Amniotic stem cell (primary cell): ENCODE measurements at regions not wholly inside any gene's neighbourhood (a gene's known extent, or its start where the extent isn't known, plus 50 kb on each side); places are given as distances from the start of the nearest gene placed in this dataset.

ENCODE experiments used
- DNase-seq: peaks from one replicate; lab custom pipeline; 2025; lab: John Stamatoyannopoulos, UW

DNA sequence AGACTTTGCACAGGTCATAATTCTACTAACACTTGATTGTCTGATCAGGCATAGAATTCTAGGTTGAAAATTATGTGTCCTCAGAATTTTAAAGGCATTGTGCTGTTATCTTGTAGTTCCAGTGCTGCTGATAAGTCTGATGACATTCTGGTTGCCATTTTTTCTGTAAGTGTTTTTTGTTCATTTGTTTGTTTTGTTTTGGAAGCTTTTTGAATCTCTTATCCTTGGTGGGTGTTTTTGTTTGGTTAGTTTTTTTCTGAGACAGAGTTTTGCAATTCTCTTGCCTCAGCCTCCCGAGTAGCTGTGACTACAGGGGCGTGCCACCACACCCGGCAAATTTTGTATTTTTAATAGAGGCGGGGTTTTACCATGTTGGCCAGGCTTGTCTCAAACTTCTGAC lies 178.9 kb downstream of the CCDC71L start:
- no peak for DNase-seq

DNA sequence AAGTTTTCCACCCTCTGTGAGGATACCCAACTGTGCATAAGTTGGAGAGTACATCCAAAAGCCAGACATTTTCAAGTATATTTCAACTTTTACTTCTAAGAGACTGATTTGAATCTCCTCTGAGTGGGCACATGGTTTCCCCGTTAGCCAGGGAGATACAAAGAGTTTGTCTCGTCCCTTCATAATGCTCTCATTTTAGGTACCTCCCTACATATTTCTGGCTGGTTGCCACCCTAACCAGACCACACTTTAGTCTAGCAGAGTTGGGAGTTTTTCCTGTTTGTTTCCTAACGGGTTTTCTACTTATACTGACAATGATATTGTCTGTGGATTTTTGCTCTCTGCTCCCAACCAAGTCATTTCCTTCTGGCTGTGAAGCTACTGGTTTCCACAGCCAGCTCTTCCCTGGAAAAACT lies 180.3 kb downstream of the CCDC71L start:
- DNase-seq = no peak

DNA sequence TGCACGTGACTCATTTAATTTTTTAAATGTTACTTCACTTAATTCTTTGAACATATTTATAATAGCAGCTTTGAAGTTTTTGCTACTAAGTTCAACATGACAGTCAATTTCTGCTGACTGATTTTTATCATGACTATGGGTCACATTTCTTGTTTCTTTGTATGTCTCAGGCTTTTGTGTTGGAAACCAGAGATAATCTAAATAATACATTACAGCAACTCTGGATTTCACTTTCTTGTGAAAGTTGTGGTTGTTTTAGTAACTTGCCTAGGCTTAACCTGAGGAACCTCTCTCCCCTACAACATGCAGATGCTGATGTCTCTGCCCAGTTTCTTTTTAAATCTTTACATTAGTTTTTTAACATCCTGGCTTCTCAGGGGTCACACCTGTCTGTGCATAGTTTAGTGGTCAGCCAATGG lies 180.8 kb downstream of the CCDC71L start:
- DNase-seq = no peak

DNA sequence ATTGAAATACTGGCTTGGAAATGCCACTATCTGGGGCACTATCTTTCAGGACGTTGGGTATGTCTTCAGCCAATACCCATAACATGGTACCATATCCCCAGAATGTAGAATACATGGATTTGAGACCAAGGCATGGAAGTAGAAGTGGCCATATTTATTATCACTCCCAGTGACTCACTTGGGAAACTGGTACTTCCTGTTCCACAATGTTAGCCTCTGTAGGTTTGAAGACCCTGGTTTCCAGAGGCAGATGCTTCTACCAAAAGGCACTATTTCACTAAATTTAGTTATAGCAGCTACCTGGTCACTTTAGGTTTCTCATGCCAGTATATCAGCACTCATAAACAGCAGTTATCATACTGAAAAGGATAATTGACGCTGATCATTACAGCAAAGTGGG lies 184.2 kb downstream of the CCDC71L start:
- DNase-seq = no peak

DNA sequence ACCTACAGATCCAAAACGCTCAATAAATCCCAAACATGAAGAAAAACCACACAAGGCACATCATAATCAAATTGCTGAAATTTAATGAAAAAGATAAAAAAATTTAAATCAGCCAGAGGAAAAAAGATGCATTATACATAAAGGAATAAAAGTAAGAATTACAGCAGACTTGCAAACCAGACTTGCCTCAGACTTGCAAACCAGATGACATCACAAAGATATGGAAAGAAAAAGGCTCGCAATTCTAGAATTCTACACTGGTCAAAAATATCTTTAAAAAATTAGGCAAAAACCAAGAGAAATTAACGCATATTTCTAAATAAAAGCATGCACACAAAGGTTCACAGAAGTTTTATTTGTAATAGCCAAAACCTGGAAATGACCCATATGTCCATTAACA lies 188.0 kb upstream of the NAMPT start:
- no peak for DNase-seq

DNA sequence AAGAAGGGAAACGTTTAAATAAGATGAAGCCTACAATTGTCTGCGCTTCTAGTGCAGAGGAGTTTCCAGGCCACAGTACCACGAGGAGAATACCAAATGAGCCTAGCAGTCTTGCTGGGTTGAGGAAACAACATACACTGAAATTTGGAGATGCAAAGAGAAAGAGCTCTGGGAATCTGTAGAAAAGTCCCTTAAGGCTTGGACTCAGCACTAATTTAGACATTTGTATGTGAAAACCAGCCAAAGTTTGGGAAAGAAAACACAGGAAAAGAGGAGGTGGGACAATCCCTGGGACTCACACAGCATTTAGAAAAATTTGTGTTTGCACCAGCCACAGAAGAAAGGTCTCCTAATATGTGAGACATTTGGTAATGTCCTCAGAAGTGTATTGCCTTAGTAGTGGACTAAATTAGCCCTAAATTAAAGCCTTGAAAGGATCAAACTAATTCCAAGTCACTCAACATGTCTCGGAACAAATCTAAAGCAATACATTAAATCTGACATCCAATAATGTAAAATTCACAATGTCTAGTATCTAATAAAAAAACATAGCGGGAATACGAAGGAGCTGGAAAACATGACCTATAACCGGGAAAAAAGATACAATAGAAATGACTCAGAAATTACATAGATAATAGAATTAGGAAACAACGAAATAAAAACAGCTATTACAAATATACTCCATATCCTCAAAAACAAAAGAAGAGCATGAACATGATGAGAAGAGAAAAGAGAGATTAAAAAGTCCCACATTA lies 187.1 kb upstream of the NAMPT start:
- no peak for DNase-seq

DNA sequence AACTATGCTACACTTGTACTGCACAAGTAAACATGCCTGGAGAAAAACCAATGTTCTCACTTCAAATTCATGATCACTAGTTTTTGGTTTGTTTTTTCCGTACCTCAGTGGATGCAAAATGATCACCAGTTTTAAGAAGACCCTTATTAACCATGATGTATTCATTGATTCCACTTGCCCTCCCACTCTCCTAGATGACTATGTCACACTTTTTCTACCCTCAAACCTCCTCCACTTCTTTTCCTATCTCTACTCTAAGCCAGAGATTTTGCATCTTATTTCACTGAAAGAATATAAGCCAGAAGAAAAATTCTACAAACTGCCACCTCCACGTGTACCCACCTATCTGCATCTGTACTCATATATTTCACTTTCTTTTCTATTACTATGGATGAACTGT lies 186.2 kb upstream of the NAMPT start:
- no peak for DNase-seq

DNA sequence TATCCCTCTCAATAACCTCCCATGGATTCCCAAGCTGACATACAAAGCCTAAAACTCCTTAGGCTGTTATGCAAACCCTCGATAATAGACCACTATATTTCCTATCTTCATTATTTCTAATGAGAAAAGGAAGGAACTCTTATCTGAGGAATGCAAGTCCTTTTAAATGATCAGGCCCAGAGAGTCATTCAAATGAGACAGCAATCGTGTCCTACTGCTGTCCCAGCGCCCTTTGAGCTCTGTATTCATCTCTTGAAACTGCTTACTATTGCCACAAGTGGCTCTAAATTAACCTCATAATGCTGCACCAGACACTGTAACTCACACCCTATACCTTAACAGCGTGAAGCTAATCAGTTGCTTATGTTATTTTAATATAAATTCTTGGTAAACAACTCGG lies 182.1 kb upstream of the NAMPT start:
- no peak for DNase-seq

DNA sequence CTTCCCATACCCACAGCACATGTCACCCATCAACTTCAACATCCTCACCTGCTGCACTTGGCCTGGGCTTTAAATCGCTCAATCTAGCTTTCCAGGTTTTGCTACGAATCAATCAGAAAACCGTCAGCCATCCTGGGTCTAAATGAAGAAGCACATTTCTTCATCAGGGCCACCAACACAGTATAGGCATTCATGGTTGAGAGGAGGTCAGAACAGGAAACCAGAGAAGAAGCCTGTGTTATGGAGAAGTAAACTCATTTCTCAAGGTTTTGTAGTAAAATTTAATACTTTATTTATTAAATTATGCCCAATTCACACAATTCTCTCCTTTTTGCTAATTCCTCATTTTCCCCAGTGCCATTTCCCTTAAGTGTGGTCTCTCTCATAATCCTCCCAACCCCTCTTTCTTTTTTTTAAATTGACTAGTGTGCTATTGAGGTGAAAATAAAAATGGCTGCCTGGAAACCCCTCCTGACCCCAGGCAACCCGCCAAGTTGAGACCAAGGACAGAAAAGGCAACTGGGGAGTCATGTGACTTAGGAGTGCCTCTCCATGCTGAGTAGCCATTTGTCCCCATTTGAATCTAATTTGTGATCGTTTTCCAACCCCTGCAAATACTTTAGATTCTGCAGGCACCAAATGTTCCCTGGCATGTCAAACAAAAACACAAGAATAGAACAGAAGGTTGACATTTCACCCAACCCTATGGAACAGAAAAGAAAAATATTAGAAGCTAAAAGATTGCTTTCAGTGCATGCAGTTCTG lies 181.1 kb upstream of the NAMPT start:
- no peak for DNase-seq

DNA sequence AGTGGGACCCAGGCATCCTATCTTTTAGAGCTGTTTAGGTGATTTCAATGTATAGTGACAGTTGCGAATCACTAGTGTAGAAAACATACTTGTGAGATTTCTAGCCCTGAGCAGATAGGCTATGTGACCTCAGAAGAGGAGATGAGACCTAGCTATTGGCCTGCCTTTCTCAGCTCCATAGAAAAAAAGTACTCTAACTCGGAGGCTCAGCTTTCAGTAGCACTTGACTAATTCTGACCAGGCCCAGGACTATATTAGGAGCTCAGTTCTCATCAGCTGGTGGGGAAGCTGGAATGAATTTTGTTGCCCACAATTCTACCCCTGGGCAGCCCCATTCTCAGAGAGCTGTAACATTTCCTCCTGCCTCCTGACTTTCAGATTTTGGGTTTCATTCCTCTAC lies 179.9 kb upstream of the NAMPT start:
- DNase-seq = no peak

DNA sequence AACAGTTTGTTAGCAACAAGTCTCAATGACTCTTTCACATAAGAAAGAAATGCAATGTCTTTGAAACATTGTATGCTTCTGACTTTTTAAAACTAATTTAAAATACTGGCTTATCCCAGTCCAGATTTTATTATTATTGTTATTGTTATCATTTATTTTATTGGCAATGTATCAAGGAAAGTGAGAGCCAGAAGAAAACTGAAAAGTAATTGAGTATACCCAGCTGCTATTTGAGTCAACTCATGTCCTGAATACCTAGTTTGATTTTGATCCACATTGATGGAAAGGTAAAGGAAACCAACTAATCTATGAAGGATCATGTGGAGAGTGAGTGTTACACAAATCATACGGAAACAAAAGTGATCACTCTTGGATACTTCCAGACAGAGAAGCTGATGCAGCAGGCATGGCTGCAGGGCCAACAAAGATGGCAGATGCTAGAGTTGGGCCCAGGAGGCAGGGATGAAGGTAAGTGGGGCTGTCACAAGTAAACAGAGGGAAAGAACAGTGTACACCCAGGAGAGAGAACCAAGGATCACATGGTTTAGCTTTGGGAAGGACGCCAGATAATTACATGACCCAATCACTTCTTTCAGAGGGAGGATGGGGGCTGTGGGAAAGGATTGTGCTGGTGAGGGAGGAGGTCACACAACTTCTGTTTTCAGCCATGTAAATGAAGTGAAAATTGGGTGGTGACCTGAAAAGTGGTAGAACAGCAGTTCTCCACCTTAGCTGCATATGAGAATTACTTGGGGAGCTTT lies 179.2 kb upstream of the NAMPT start:
- no peak for DNase-seq

DNA sequence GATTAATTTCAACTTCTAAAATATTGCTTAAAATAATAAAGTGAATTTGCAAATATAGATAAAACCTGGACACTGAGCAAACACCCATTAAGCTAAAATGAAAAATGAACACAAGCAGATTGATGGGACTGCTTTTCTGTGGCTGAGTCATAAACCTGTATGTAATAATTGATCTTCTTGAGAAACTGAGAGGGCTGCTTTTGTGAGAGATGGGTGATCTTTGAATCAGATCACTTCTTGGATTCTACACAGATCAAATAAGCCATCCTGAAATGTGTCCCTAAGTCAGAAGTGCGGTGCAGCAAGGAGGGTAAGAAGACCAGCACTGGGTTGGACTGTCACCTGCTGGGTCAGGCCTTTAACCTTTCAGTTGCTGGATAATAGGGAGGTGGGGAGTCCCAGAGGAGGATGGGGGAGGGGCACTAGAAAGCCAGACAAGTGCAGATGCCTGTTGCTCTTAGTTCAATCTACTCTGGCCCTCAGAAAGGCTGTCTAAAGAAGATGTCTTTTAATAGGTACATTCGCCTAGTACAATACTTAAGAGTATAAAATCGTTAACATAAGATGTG lies 178.2 kb upstream of the NAMPT start:
- DNase-seq = no peak

DNA sequence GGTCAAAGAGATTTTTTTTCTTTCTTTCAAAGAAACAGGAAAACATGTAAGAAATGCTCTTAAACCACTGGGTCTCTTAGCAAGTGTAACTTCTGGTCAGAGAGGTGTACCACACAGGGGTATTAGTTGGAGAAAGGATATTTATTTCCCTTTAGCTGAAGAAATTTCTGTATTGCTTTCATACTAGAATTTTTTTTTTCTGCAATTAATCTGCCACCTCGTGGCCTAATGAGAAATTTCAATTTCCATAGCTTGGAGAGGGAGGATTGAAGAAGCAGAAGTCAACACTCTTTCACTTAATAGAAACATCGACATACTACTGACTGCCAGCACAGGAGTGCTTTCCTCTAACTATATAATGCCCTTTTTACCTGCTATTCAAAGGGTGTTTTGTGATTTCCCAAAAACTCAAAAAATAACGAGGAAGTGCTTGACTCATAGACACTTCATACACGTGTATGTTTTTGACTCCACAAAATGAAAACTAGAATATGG lies 177.6 kb upstream of the NAMPT start:
- peak; percentile 26 for DNase-seq

DNA sequence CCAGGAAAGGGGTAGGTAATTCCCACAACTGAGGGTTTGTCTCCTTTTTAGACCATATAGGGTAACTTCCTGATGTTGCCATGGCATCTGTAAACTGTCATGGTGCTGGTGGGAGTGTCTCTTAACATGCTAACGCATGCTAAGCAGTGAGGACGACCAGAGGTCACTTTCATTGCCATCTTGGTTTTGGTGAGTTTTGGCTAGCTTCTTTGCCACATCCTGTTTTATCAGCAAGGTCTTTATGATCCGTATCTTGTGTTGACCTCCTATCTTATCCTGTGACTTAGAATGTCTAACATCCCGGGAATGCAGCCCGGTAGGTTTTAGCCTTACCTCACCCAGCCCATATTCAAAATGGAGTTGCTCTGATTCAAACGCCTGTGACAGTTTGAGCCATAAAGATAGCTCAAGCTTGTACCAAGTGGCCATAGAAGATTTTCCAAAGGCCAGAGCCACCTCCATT lies 176.0 kb upstream of the NAMPT start:
- no peak for DNase-seq

DNA sequence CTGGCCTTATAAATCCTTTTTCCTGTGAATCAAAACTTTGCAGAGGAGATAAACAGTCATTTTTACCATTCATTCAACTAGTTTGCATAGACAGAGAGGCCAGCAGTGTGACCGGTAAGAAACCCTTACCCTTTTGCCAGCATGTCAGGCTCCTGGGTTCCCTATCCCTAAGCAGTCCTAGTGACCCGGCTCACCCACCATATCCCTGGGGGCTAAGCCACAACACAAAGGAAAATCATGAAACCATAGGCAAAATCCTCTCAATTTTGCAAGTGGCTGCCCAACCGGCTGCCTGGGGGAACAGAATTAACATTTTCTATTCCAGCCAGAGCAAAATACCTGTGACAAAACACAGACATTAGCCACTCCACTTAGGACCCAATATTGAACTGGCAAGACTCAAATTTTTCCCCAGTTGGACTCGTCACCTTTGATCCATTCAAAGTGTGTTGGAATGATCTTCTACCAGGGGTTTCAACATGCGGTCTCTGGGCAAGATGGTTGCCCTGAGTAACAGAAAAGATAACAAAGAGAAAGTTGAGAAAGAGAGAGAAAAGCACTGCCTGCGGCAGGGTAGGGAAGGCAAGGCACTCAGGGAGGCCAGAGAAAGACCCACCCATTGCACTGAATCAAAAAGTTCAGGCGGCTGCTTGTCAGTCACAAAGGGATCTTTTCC lies 174.8 kb upstream of the NAMPT start:
- DNase-seq = no peak

DNA sequence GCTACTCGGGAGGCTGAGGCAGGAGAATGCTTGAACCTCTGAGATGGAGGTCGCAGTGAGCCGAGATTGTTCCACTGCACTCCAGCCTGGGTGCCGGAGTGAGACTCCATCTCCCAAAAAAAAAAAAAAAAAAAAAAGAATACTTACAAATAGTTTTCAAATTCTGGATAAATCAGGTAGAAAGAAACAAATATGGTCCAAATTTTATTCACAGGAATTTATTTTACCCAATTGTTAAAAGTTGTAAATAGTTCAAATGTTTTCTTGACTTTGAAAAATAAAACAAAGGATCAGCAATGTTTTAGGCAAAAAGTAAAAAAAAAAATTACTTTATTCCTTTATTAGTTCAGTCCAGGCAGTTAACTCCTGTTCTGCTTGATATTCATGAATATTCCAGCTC lies 172.9 kb upstream of the NAMPT start:
- no peak for DNase-seq

DNA sequence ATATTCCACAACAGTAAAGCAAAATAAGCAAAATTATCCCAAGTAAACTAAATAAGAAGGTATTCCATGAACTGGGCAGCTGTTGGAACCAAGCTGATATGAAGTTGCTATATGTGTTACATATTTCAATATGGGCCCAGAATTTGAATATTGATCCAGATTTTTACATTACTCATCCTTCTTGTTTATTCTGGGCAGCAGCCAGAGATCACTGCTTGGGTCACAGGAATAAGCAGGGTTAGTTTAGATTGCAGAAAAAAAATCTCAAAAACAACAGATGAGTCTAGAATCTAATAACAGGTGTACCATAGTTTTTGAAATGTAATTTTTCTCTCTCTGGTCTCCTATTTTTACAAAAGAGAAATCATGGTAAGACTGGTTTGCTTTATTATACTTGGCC lies 171.5 kb upstream of the NAMPT start:
- no peak for DNase-seq

DNA sequence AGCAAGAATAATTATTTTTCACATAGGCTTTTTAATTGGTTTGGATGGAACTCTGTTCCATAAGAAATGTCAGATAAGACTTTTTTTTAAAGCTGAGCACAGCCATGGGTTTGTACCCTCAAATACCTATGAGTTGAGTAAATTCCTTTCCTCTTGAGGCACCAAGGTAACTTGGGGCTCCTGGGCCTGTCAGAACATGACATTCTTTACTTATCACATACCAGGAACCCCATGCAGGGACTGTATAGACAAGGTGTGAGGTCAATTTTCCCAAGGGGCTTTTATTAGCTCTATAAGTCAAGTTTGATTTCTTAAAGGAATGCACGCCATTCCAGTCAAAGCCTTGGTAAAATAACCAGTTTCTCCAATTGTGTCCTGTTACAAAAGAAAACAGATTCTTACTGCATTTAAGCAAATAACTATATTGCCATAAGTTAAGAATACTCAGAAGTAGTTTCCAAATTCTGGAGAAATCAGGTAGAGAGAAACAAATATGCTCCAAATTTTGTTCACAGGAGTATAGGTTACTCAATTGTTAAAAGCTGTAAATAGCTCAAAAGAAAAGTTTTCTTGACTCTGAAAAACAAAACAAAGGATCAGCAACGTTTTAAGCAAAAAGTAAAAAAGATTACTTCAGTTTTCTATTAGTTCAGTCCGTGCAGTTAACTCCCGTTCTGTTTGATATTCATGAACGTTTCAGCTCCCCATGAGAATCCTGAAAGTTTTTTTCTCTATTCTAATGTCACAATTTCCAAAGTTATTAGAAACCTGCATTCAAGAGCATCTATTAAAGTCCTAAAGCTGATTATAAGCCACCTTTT lies 167.5 kb upstream of the NAMPT start:
- DNase-seq = no peak

DNA sequence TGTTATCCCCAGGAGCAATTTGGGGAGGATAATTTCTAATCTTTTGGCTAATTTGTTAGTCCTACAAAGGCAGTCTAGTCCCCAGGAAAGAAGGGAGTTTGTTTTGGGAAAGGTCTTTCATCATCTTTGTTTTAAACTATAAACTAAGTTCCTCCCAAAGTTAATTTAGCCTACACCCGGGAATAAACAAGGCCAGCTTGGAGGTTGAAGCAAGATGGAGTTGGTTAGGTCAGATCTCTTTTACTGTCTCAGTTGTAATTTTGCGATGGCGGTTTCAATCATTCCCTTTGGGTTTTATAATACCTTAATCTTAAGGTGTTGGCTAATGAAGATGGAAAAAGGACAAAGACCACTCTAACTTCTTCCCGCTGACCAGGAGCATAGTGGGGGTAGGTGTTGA lies 166.4 kb upstream of the NAMPT start:
- no peak for DNase-seq

DNA sequence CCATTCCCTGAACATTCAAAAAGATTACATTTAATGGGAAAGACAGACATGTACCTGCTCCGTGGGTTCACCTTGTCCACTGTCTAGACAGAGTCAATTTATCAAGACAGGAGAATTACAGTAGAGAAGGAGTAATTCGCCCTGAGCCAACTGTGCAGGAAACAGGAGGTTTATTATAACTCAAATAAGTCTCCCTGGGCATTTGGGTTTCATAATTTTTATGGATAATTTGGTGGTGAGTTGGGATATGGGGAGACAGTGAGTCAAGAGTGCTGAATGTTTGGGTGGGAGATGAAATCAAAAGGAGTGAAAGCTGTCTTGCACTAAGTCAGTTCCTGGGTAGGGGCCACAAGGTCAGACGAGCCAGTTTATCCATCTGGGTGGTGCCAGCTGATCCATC lies 165.9 kb upstream of the NAMPT start:
- DNase-seq = no peak
